AG04450 (cell line): ENCODE measurements at regions not wholly inside any gene's neighbourhood (a gene's known extent, or its start where the extent isn't known, plus 50 kb on each side); places are given as distances from the start of the nearest gene placed in this dataset.
"Not testable (repeated sequence)": the region's sequence is repeated elsewhere in the genome, so short reads cannot be mapped to it uniquely, and the experiment has no call there.

Experiments used
- CTCF ChIA-PET: fragments of 300-600, 350-600 bp; formaldehyde crosslinking; extraction: SDS; loops from one replicate; lab custom pipeline; 2022; ENCODE audit warnings: antibody characterized with exemption, inconsistent platforms; lab: Charles Lee
- POLR2A ChIA-PET: fragments of 350-600 bp; formaldehyde crosslinking; extraction: SDS; loops from one replicate; lab custom pipeline; 2021; ENCODE audit warnings: antibody characterized with exemption, inconsistent platforms; lab: Yijun Ruan, JAX
- DNase-seq: peaks from one replicate; pipeline ENCODE4 v3.0.0-alpha.2; 2011; ENCODE audit warnings: low read depth, low spot score
- H3K27ac ChIP-seq: one replicate; pipeline ENCODE4 v1.5.1; 2012; ENCODE audit warnings: low read depth, low read length, control low read depth
- H3K27me3 ChIP-seq: one replicate; pipeline ENCODE4 v1.6.0; 2012; ENCODE audit warnings: low read length; ENCODE audit not compliant: control insufficient read depth, insufficient read depth
- H3K4me3 ChIP-seq: 2 replicates; pipeline ENCODE4 v1.5.1; 2011; ENCODE audit warnings: mild to moderate bottlenecking, low read depth, low read length, control low read depth
- H3K9me3 ChIP-seq: 2 replicates; pipeline ENCODE4 v1.5.1; 2012; ENCODE audit warnings: low read length; ENCODE audit not compliant: control insufficient read depth, insufficient read depth
- CTCF ChIP-seq: IDR thresholded peaks from 2 replicates; pipeline ENCODE4 v1.5.1; 2011; ENCODE audit warnings: low read depth, low read length, control low read depth, inconsistent platforms

GRCh38 chr3:95567346-95567745, 1247.0 kb upstream of the EPHA6 start:
- CTCF ChIA-PET = no interaction called here
- Histone ChIP-seq H3K4me3 (no peak overlapping the region), H3K27me3 (no peaks in the 10 kb centered on the region), H3K9me3 (peaks cover 12% of the 10 kb centered on the region), H3K27ac (no peak overlapping the region)
- no peak for DNase-seq
- no peak for TF ChIP-seq CTCF
- POLR2A ChIA-PET = no interaction called here

- POLR2A ChIA-PET = no interaction called here
- H3K27me3 ChIP-seq = no peaks in the 10 kb centered on the region
- CTCF ChIA-PET = no interaction called here
- H3K4me3 ChIP-seq = no peak overlapping the region
- no peak overlapping the region for H3K27ac ChIP-seq
- no peak for DNase-seq
- peaks cover 9% of the 10 kb centered on the region for H3K9me3 ChIP-seq
- no peak for TF ChIP-seq CTCF
Measured at GRCh38 chr3:95586754-95587153, 1227.6 kb upstream of the EPHA6 start.

GRCh38 chr3:95587641-95588040, 1226.8 kb upstream of the EPHA6 start:
- H3K9me3 ChIP-seq, H3K4me3 ChIP-seq, DNase-seq, POLR2A ChIA-PET, CTCF ChIA-PET, H3K27ac ChIP-seq, H3K27me3 ChIP-seq: not testable (repeated sequence)

DNA sequence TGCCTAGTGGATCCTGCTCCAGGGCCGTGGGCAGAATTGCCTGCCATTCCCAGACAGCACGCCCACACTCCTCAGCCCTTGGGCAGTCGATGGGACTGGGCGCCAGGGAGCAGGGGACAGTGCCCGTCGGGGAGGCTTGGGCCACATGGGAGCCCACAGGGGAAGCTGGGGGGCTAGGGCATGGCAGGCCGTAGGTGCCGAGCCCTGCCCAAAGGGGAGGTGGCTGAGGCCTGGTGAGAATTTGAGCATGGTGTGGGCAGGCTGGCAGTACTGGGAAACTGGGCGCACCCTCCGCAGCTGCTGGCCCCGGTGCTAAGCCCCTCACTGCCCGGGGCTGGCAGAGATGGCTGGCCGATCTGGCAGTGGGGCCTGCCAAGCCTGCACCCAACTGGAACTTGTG, 1225.9 kb upstream of the EPHA6 start:
- POLR2A ChIA-PET = no interaction called here
- no peak overlapping the region for H3K27ac ChIP-seq
- no peak for DNase-seq
- peaks cover 9% of the 10 kb centered on the region for H3K9me3 ChIP-seq
- no peak for TF ChIP-seq CTCF
- no peak overlapping the region for H3K4me3 ChIP-seq
- H3K27me3 ChIP-seq = no peaks in the 10 kb centered on the region
- CTCF ChIA-PET = no interaction called here

GRCh38 chr3:95595416-95596075, 1218.8 kb upstream of the EPHA6 start:
- H3K27me3 ChIP-seq = no peaks in the 10 kb centered on the region
- TF ChIP-seq CTCF = no peak
- H3K27ac ChIP-seq = no peak overlapping the region
- ChIA-PET CTCF (no interaction called here), POLR2A (no interaction called here)
- H3K4me3 ChIP-seq = no peak overlapping the region
- no peak for DNase-seq
- peaks cover 15% of the 10 kb centered on the region for H3K9me3 ChIP-seq
